Astrocyte of the spinal cord (primary cell): ENCODE measurements at regions not wholly inside any gene's neighbourhood (a gene's known extent, or its start where the extent isn't known, plus 50 kb on each side); places are given as distances from the start of the nearest gene placed in this dataset.

Experiments used
- DNase-seq: peaks from one replicate; pipeline ENCODE4 v3.0.0; 2011; ENCODE audit warnings: low read depth, low spot score
- H3K4me3 ChIP-seq: 2 replicates; pipeline ENCODE4 v1.5.1; 2011; ENCODE audit warnings: low read depth, mild to moderate bottlenecking, low read length, moderate library complexity
- in situ Hi-C: cut with HindIII; loops from 2 replicates; pipeline ENCODE4 v1.10.0; 2017; ENCODE audit warnings: low sequenced_read_pairs
- TF ChIP-seq, protein P1 (sequence below): IDR thresholded peaks from 2 replicates; pipeline ENCODE4 v1.5.1; 2012; ENCODE audit warnings: low read depth, mild to moderate bottlenecking, low read length, inconsistent platforms

DNA sequence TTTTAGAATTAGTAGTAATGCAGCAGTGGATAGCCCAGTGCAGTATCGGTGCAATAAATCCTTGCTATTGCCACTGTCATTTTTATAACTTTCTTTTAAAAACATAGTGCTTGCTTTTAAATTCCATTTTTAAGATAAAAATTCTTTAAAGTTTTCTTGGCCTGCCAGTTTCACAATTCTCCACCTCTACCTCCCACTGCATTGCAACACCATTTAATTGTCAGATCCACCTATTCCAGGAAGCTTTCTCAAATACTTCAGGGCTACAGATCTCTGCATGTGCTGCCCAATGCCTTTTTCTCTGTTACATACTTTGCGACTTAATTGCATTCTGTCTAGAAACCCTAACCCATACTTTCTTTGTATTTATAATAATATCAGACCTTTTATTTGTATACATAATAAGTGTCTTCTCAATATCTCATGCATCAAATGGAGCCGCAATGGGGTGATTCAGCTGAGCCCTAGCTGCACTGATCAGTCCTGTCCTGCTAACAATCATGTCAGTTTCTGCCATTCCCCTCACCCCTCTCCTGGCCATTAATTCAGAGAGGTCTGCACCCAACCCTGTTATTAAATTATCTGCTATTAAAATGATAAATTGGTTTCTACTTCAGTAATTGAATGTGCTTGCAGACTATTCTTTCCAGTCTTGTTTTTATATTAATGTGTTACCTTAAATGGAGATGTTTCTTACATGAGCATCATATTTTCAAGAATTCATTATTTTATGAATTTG, 193.1 kb downstream of the SLIT2 start:
- TF ChIP-seq, protein P1, sequence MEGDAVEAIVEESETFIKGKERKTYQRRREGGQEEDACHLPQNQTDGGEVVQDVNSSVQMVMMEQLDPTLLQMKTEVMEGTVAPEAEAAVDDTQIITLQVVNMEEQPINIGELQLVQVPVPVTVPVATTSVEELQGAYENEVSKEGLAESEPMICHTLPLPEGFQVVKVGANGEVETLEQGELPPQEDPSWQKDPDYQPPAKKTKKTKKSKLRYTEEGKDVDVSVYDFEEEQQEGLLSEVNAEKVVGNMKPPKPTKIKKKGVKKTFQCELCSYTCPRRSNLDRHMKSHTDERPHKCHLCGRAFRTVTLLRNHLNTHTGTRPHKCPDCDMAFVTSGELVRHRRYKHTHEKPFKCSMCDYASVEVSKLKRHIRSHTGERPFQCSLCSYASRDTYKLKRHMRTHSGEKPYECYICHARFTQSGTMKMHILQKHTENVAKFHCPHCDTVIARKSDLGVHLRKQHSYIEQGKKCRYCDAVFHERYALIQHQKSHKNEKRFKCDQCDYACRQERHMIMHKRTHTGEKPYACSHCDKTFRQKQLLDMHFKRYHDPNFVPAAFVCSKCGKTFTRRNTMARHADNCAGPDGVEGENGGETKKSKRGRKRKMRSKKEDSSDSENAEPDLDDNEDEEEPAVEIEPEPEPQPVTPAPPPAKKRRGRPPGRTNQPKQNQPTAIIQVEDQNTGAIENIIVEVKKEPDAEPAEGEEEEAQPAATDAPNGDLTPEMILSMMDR, result no peak
- no peak for DNase-seq
- H3K4me3 ChIP-seq, result no peak overlapping the region
- in situ Hi-C loops, result no loop called here

- TF ChIP-seq, protein P1, result no peak
- in situ Hi-C loops, result no loop called here
- no peak for DNase-seq
- H3K4me3 ChIP-seq, result no peak overlapping the region
These were observed 194.4 kb downstream of the SLIT2 start for GRCh38 chr4:20445933-20446723.

DNA sequence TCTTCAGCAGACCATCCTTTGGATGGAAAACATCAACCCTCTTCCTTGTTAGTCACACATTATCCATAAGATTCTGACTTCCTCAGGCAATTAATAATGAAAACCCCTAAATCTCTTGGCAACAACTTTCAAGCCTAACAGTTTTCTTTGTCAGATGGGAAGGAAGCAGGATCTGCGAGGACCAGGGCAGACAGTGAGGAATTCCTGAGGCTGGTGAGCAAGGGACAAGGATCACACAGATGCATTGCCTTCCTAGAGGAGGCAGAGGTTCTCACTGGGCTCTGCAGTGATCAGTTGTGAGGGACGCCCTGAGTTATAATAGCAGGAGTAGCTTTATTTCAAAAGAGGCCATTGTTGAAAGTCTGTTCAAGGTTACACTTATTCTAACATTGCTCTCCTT, 195.4 kb downstream of the SLIT2 start:
- TF ChIP-seq, protein P1, result no peak
- no peak overlapping the region for H3K4me3 ChIP-seq
- in situ Hi-C loops, result no loop called here
- no peak for DNase-seq

- no peak for DNase-seq
- TF ChIP-seq, protein P1, result no peak
- in situ Hi-C loops, result no loop called here
- H3K4me3 ChIP-seq, result no peak overlapping the region
These were observed 200.3 kb downstream of the SLIT2 start for GRCh38 chr4:20451986-20452385.

- TF ChIP-seq, protein P1, result no peak
- H3K4me3 ChIP-seq, result no peak overlapping the region
- DNase-seq, result no peak
- in situ Hi-C loops, result no loop called here
These were observed 202.8 kb downstream of the SLIT2 start for GRCh38 chr4:20454515-20454914.

DNA sequence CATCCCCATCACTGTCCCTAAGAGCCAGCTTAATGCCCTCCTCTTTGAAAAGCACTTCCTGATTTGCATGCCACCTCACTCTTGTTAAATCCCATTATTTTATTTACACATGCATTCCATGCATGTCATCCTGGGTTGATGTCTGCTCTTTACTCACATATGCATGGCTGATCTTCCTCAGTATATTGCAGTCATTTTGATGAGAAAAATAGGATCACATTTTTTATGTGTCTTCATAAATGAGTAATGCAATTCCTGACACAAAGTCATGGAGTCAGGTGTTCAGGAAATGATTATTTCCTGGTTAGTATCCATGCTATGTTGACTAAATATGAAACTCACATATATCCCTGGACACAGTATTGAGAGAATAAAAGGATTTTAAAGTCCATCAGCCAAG, 204.7 kb downstream of the SLIT2 start:
- in situ Hi-C loops, result no loop called here
- DNase-seq, result no peak
- no peak overlapping the region for H3K4me3 ChIP-seq
- TF ChIP-seq, protein P1, result no peak
